ENCODE measurements at regions not wholly inside any gene's neighbourhood (a gene's known extent, or its start where the extent isn't known, plus 50 kb on each side); places are given as distances from the start of the nearest gene placed in this dataset.

- no peak for FAIRE-seq
- H2AFZ ChIP-seq (ENCODE audit: low read length), result no peak overlapping the region
- H3K4me2 ChIP-seq (ENCODE audit: low read depth, low read length), result no peak overlapping the region
- ChIA-PET CTCF (ENCODE audit: low intra/inter-chr PET ratio, low total read pairs) (no interaction called here), POLR2A (no interaction called here)
- no peak overlapping the region for H3K4me3 ChIP-seq (replicated peaks in 1 of 3; ENCODE audit: insufficient read depth in 1 of 3, low read depth in 2 of 3, low read length in 3 of 3)
- H3K9me3 ChIP-seq (ENCODE audit: low read length), result no peaks in the 10 kb centered on the region
- H3K36me3 ChIP-seq (replicated peaks in 1 of 2; ENCODE audit: control insufficient read depth in 1 of 2, insufficient read depth in 2 of 2, low read length in 2 of 2), result no peaks in the 10 kb centered on the region
- H3K9ac ChIP-seq (ENCODE audit: insufficient read depth, low read depth, low read length), result no peak overlapping the region
- peaks cover 8% of the 10 kb centered on the region for H3K4me1 ChIP-seq (ENCODE audit: insufficient read depth, low read length)
- in situ Hi-C loops (cut with HindIII; ENCODE audit: extremely low pct_ligation_motif_present, low pct_unique_long_range_greater_than_20kb), result no loop called here
- no peaks in the 10 kb centered on the region for H4K20me1 ChIP-seq (ENCODE audit: insufficient read depth, low read length)
- TF ChIP-seq SP1 (IDR thresholded peaks at IDR 0.05), result no peak
- no peak for TF ChIP-seq SP1 (CRISPR knock-in tag; IDR thresholded peaks at IDR 0.05)
- TF ChIP-seq HNRNPH1 (optimal IDR thresholded peaks at IDR 0.05; ENCODE audit: low read depth, low read length), result no peak
- TF ChIP-seq ZNF331 (CRISPR knock-in tag; IDR thresholded peaks at IDR 0.05), result no peak
- TF ChIP-seq, protein P1, sequence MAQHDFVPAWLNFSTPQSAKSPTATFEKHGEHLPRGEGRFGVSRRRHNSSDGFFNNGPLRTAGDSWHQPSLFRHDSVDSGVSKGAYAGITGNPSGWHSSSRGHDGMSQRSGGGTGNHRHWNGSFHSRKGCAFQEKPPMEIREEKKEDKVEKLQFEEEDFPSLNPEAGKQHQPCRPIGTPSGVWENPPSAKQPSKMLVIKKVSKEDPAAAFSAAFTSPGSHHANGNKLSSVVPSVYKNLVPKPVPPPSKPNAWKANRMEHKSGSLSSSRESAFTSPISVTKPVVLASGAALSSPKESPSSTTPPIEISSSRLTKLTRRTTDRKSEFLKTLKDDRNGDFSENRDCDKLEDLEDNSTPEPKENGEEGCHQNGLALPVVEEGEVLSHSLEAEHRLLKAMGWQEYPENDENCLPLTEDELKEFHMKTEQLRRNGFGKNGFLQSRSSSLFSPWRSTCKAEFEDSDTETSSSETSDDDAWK (CRISPR knock-in tag; IDR thresholded peaks at IDR 0.05), result no peak
- intact Hi-C loops (cut with micrococcal nuclease; ENCODE audit: unreplicated experiment), result no loop called here
- BruUV-seq (replicated peaks), result no TSS peak
- H3K27me3 ChIP-seq (ENCODE audit: control insufficient read depth in 1 of 2, insufficient read depth in 2 of 2, low read length in 2 of 2), result no peaks in the 10 kb centered on the region
- ATAC-seq, result no peak
- no peak for DNase-seq (ENCODE audit: low spot score)
- H3K79me2 ChIP-seq (ENCODE audit: insufficient read depth, low read length), result no peaks in the 10 kb centered on the region
- no peak overlapping the region for H3K27ac ChIP-seq (ENCODE audit: extremely low read length, insufficient read depth, low read length)
These were observed 143.7 kb upstream of the ARHGAP42 start for GRCh38 chr11:100543386-100543785.

DNA sequence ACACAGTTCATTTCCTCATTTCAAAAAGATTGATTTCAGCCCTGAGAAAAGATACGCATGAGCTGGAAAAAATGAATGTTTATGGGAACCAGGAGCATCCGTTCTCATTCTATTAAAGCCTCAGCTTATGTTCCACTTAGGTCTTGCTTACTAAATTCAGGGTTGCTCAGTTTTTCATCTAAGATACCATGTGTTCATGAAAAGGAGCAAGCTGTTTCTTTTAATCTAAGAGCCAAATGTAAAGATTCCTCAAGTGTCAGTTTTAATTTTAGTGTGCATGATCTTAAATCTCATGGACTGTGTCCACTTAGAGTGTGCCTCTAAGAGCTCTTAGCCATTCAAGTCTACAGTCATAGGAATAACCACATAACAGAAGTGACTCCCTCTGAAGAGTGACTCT lies 141.5 kb upstream of the ARHGAP42 start:
- ChIA-PET POLR2A (no interaction called here), CTCF (ENCODE audit: low intra/inter-chr PET ratio, low total read pairs) (no interaction called here)
- Histone ChIP-seq H3K4me2 (ENCODE audit: low read depth, low read length) (no peak overlapping the region), H4K20me1 (ENCODE audit: insufficient read depth, low read length) (no peaks in the 10 kb centered on the region), H3K27me3 (ENCODE audit: control insufficient read depth in 1 of 2, insufficient read depth in 2 of 2, low read length in 2 of 2) (no peaks in the 10 kb centered on the region), H3K9me3 (ENCODE audit: low read length) (no peaks in the 10 kb centered on the region), H3K79me2 (ENCODE audit: insufficient read depth, low read length) (no peaks in the 10 kb centered on the region), H3K36me3 (replicated peaks in 1 of 2; ENCODE audit: control insufficient read depth in 1 of 2, insufficient read depth in 2 of 2, low read length in 2 of 2) (no peaks in the 10 kb centered on the region), H2AFZ (ENCODE audit: low read length) (no peak overlapping the region), H3K9ac (ENCODE audit: insufficient read depth, low read depth, low read length) (no peak overlapping the region), H3K27ac (ENCODE audit: extremely low read length, insufficient read depth, low read length) (no peak overlapping the region), H3K4me3 (replicated peaks in 1 of 3; ENCODE audit: insufficient read depth in 1 of 3, low read depth in 2 of 3, low read length in 3 of 3) (no peak overlapping the region), H3K4me1 (ENCODE audit: insufficient read depth, low read length) (peaks cover 8% of the 10 kb centered on the region)
- BruUV-seq (replicated peaks), result no TSS peak
- ATAC-seq, result no peak
- DNase-seq (ENCODE audit: low spot score), result no peak
- 75% methylated on average over 2 of the region's 2 CpGs for WGBS (ENCODE audit: low lambda C conversion rate)
- intact Hi-C loops (cut with micrococcal nuclease; ENCODE audit: unreplicated experiment), result no loop called here
- in situ Hi-C loops (cut with HindIII; ENCODE audit: extremely low pct_ligation_motif_present, low pct_unique_long_range_greater_than_20kb), result no loop called here
- no peak for FAIRE-seq
- TF ChIP-seq ZNF878 (CRISPR knock-in tag; IDR thresholded peaks at IDR 0.05) (no peak), ZNF776 (CRISPR knock-in tag; IDR thresholded peaks at IDR 0.05) (no peak), ZNF616 (CRISPR knock-in tag; IDR thresholded peaks at IDR 0.05; ENCODE audit: low read depth) (no peak), TBL1XR1 (IDR thresholded peaks at IDR 0.05; ENCODE audit: borderline replicate concordance, low read length, partially characterized antibody) (no peak), DR1 (CRISPR knock-in tag; IDR thresholded peaks at IDR 0.05) (no peak), ASH2L (IDR thresholded peaks at IDR 0.05; ENCODE audit: insufficient read length, low read depth, low read length) (no peak), RCOR2 (CRISPR knock-in tag; IDR thresholded peaks at IDR 0.05) (no peak), GTF2F1 (IDR thresholded peaks at IDR 0.05; ENCODE audit: low read length) (no peak), NRL (CRISPR knock-in tag; IDR thresholded peaks at IDR 0.05; ENCODE audit: borderline replicate concordance) (no peak)
- TF ChIP-seq, protein P2, sequence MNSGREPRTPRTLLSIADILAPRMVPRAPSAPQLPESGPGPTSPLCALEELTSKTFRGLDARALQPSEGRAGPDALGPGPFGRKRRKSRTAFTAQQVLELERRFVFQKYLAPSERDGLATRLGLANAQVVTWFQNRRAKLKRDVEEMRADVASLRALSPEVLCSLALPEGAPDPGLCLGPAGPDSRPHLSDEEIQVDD (CRISPR knock-in tag; IDR thresholded peaks at IDR 0.05; ENCODE audit: borderline replicate concordance), result no peak
- TF ChIP-seq, protein P3, sequence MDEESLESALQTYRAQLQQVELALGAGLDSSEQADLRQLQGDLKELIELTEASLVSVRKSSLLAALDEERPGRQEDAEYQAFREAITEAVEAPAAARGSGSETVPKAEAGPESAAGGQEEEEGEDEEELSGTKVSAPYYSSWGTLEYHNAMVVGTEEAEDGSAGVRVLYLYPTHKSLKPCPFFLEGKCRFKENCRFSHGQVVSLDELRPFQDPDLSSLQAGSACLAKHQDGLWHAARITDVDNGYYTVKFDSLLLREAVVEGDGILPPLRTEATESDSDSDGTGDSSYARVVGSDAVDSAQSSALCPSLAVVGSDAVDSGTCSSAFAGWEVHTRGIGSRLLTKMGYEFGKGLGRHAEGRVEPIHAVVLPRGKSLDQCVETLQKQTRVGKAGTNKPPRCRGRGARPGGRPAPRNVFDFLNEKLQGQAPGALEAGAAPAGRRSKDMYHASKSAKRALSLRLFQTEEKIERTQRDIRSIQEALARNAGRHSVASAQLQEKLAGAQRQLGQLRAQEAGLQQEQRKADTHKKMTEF (CRISPR knock-in tag; IDR thresholded peaks at IDR 0.05), result no peak
